Upper lobe of right lung (tissue), 1 donor: ENCODE measurements at regions not wholly inside any gene's neighbourhood (a gene's known extent, or its start where the extent isn't known, plus 50 kb on each side); places are given as distances from the start of the nearest gene placed in this dataset.

ENCODE experiments used
- ATAC-seq: fragments of 200-7000 bp; cut with Tn5 transposase; one replicate; pipeline ENCODE4 v1.9.1; 2020; ENCODE audit warnings: mild to moderate bottlenecking, moderate library complexity
- DNase-seq: peaks from one replicate; pipeline ENCODE4 v3.0.0-alpha.2; 2020
- H3K27ac ChIP-seq: fragments of 200-600 bp; one replicate; pipeline ENCODE4 v1.8.0; 2022
- H3K27me3 ChIP-seq: fragments of 200-600 bp; one replicate; pipeline ENCODE4 v1.8.0; 2022; ENCODE audit warnings: mild to moderate bottlenecking
- H3K36me3 ChIP-seq: fragments of 200-600 bp; one replicate; pipeline ENCODE4 v1.8.0; 2022
- H3K4me1 ChIP-seq: fragments of 200-600 bp; one replicate; pipeline ENCODE4 v1.8.0; 2022
- H3K4me3 ChIP-seq: fragments of 200-600 bp; one replicate; pipeline ENCODE4 v1.8.0; 2022; ENCODE audit warnings: mild to moderate bottlenecking
- H3K9me3 ChIP-seq: fragments of 200-600 bp; one replicate; pipeline ENCODE4 v1.8.0; 2022
- CTCF ChIP-seq: fragments of 200-600 bp; IDR thresholded peaks from one replicate; pipeline ENCODE4 v1.8.0; 2022; ENCODE audit warnings: antibody characterized with exemption
- intact Hi-C: fragments of 100-400 bp; cut with DNase I; formaldehyde crosslinking; loops from one replicate; pipeline ENCODE4 v1.11.0; 2022
- donor health status: DM: no; HTN: yes; CAD: no; lungs with severe emphysema.

- H3K9me3 ChIP-seq: no peaks in the 10 kb centered on the region
- DNase-seq (no peak), ATAC-seq (no peak)
- H3K36me3 ChIP-seq: no peaks in the 10 kb centered on the region
- H3K27me3 ChIP-seq: no peaks in the 10 kb centered on the region
- H3K4me3 ChIP-seq: no peak overlapping the region
- no peaks in the 10 kb centered on the region for H3K4me1 ChIP-seq
- intact Hi-C loops: no loop called here
- H3K27ac ChIP-seq: no peak overlapping the region
- no peak for TF ChIP-seq CTCF
These were observed 362.2 kb upstream of the KCNH7 start for GRCh38 chr2:163200741-163201140.

GRCh38 chr2:163198972-163199371 is 360.4 kb upstream of the KCNH7 start:
- Histone ChIP-seq H3K4me1 (no peaks in the 10 kb centered on the region), H3K4me3 (no peak overlapping the region)
- intact Hi-C loops: no loop called here

GRCh38 chr2:163198007-163198406 is 359.4 kb upstream of the KCNH7 start:
- intact Hi-C loops: no loop called here
- no peak for TF ChIP-seq CTCF
- ATAC-seq: no peak

More at GRCh38 chr2:163198972-163199371, 360.4 kb upstream of the KCNH7 start:
- DNase-seq (no peak), ATAC-seq (no peak)
- H3K9me3 ChIP-seq: no peaks in the 10 kb centered on the region
- H3K27ac ChIP-seq: no peak overlapping the region
- H3K27me3 ChIP-seq: no peaks in the 10 kb centered on the region
- no peak for TF ChIP-seq CTCF
- no peaks in the 10 kb centered on the region for H3K36me3 ChIP-seq

GRCh38 chr2:163191372-163191771 is 352.8 kb upstream of the KCNH7 start:
- Histone ChIP-seq H3K27ac (no peak overlapping the region), H3K36me3 (no peaks in the 10 kb centered on the region), H3K4me3 (no peak overlapping the region), H3K4me1 (no peaks in the 10 kb centered on the region), H3K27me3 (no peaks in the 10 kb centered on the region), H3K9me3 (no peaks in the 10 kb centered on the region)
- no peak for DNase-seq
- no peak for ATAC-seq
- TF ChIP-seq CTCF: peak; percentile 56
- intact Hi-C loops: no loop called here

More at GRCh38 chr2:163198007-163198406, 359.4 kb upstream of the KCNH7 start:
- Histone ChIP-seq H3K4me1 (no peaks in the 10 kb centered on the region), H3K4me3 (no peak overlapping the region), H3K27me3 (no peaks in the 10 kb centered on the region), H3K9me3 (no peaks in the 10 kb centered on the region), H3K27ac (no peak overlapping the region), H3K36me3 (no peaks in the 10 kb centered on the region)
- no peak for DNase-seq

- DNase-seq: no peak
- Histone ChIP-seq H3K4me3 (no peak overlapping the region), H3K27ac (no peak overlapping the region), H3K36me3 (no peaks in the 10 kb centered on the region), H3K9me3 (no peaks in the 10 kb centered on the region), H3K4me1 (no peaks in the 10 kb centered on the region), H3K27me3 (no peaks in the 10 kb centered on the region)
- intact Hi-C loops: no loop called here
- ATAC-seq: no peak
- TF ChIP-seq CTCF: no peak
These were observed 349.6 kb upstream of the KCNH7 start for GRCh38 chr2:163187995-163188655.

- Histone ChIP-seq H3K27ac (no peak overlapping the region), H3K4me3 (no peak overlapping the region), H3K36me3 (no peaks in the 10 kb centered on the region), H3K4me1 (no peaks in the 10 kb centered on the region), H3K27me3 (no peaks in the 10 kb centered on the region), H3K9me3 (no peaks in the 10 kb centered on the region)
- DNase-seq: no peak
- intact Hi-C loops: no loop called here
- TF ChIP-seq CTCF: no peak
- ATAC-seq: no peak
These were observed 348.6 kb upstream of the KCNH7 start for GRCh38 chr2:163187119-163187518.
